ENCODE measurements at regions not wholly inside any gene's neighbourhood (a gene's known extent, or its start where the extent isn't known, plus 50 kb on each side); places are given as distances from the start of the nearest gene placed in this dataset.
A peak's percentile ranks its signal among the peaks of the same experiment; 100 is the strongest.

- TF ChIP-seq, protein P1, sequence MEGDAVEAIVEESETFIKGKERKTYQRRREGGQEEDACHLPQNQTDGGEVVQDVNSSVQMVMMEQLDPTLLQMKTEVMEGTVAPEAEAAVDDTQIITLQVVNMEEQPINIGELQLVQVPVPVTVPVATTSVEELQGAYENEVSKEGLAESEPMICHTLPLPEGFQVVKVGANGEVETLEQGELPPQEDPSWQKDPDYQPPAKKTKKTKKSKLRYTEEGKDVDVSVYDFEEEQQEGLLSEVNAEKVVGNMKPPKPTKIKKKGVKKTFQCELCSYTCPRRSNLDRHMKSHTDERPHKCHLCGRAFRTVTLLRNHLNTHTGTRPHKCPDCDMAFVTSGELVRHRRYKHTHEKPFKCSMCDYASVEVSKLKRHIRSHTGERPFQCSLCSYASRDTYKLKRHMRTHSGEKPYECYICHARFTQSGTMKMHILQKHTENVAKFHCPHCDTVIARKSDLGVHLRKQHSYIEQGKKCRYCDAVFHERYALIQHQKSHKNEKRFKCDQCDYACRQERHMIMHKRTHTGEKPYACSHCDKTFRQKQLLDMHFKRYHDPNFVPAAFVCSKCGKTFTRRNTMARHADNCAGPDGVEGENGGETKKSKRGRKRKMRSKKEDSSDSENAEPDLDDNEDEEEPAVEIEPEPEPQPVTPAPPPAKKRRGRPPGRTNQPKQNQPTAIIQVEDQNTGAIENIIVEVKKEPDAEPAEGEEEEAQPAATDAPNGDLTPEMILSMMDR (IDR thresholded peaks at IDR 0.05; ENCODE audit: insufficient read depth, low read depth, low read length, missing control alignments), result no peak
- no peak overlapping the region for H3K4me3 ChIP-seq (ENCODE audit: low read depth, low read length)
- DNase-seq (ENCODE audit: low read depth), result no peak
Observed at GRCh38 chr4:102439812-102440211, 61.3 kb upstream of the NFKB1 start.

GRCh38 chr4:102440498-102440897 lies 60.7 kb upstream of the NFKB1 start:
- no peak for DNase-seq (ENCODE audit: low read depth)

DNA sequence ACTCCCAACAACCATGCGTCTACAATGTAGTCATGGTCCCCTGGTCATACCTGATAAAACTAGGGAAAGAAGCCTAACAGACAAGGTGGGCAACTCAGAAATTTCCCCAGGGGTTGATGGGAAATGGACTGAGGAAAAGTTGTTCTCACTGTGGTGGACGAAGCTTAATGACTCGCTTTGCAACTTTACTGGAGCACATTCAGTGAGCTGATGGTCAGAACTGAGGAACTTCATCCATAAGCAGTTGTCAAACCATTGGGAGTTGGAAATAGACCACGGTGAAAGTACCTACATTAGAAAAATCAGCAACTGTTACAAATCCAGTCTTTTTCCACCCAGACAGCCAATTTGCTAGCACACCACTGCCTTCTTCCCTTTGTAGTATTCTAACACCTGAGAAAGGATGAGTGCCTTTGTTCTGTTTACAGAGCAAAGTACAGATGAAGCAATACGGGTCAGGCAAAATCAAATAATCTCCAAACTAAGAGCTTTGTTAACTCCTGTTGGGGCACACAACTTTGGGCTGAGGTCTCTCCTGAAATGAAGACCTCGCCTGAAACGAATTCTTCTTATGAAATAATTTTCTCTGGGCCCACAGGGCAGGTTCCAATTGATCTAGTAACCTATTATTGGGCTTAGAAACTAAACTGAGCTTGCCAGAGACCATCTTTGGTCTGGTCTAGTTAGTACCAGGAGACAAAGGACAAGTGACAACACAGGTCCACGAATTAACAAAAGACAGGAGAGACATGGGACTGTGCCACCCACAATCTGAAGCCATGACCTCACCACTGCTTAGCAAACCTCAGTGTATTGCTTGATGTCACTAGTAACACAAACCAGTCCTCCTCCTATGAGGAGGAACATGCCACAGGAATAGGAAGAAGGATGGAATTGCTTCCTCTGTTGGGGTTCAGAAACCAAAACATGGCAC lies 58.9 kb upstream of the NFKB1 start:
- no peak for DNase-seq (ENCODE audit: low read depth)
- TF ChIP-seq, protein P1 (IDR thresholded peaks at IDR 0.05; ENCODE audit: insufficient read depth, low read depth, low read length, missing control alignments), result no peak
- H3K4me3 ChIP-seq (ENCODE audit: low read depth, low read length), result no peak overlapping the region

More at GRCh38 chr4:102440498-102440897, 60.7 kb upstream of the NFKB1 start:
- TF ChIP-seq, protein P1 (IDR thresholded peaks at IDR 0.05; ENCODE audit: insufficient read depth, low read depth, low read length, missing control alignments), result no peak
- H3K4me3 ChIP-seq (ENCODE audit: low read depth, low read length), result no peak overlapping the region

GRCh38 chr4:102444752-102445151 lies 56.4 kb upstream of the NFKB1 start:
- no peak for DNase-seq (ENCODE audit: low read depth)
- TF ChIP-seq, protein P1 (IDR thresholded peaks at IDR 0.05; ENCODE audit: insufficient read depth, low read depth, low read length, missing control alignments), result no peak
- H3K4me3 ChIP-seq (ENCODE audit: low read depth, low read length), result no peak overlapping the region

- TF ChIP-seq, protein P1 (IDR thresholded peaks at IDR 0.05; ENCODE audit: insufficient read depth, low read depth, low read length, missing control alignments), result no peak
- DNase-seq (ENCODE audit: low read depth), result no peak
- no peak overlapping the region for H3K4me3 ChIP-seq (ENCODE audit: low read depth, low read length)
Observed at GRCh38 chr4:102445213-102445612, 55.9 kb upstream of the NFKB1 start.

DNA sequence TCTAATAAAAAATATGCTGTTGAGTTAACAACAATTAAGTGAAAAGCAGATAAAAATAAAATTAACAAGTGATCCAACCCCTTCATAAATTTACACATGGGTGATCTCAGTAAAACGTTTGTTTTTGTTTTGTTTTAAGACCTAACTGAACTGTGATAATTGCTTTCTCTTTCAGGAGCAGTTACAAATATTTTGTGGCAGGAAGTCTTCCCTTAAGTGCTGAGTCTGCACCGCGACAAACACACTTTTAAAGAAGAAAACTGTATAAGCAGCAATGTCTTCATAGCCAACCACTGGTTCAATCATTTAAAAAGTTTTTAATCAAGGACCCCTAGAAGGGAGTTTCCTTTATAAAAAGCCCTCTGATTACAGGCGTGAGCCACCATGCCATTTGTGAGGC lies 53.7 kb upstream of the NFKB1 start:
- TF ChIP-seq, protein P1 (IDR thresholded peaks at IDR 0.05; ENCODE audit: insufficient read depth, low read depth, low read length, missing control alignments), result no peak
- DNase-seq (ENCODE audit: low read depth), result peak; percentile 61
- no peak overlapping the region for H3K4me3 ChIP-seq (ENCODE audit: low read depth, low read length)
